ENCODE measurements at regions not wholly inside any gene's neighbourhood (a gene's known extent, or its start where the extent isn't known, plus 50 kb on each side); places are given as distances from the start of the nearest gene placed in this dataset.
"Not testable (repeated sequence)": the region's sequence is repeated elsewhere in the genome, so short reads cannot be mapped to it uniquely, and the experiment has no call there.

DNA sequence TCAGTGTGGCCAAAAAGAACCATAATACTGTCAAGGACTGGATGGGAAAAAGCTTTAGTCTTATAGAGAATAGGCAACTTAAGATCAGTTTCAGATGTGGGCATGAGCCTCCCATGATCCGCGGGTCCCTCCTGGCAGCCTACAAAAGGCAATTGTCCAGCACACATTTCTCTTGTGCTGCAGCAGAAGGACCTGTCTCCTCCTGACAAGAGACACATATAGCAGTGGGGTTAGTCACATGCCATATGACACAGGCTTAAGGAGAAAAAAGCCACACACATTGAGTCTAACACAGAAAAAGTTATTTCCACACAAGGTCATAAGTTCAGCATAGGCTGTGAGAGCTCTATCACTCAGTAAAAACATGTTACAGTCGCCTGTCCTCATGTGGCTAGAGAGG, 1378.7 kb upstream of the PRR20A start:
- no peak for FAIRE-seq

DNA sequence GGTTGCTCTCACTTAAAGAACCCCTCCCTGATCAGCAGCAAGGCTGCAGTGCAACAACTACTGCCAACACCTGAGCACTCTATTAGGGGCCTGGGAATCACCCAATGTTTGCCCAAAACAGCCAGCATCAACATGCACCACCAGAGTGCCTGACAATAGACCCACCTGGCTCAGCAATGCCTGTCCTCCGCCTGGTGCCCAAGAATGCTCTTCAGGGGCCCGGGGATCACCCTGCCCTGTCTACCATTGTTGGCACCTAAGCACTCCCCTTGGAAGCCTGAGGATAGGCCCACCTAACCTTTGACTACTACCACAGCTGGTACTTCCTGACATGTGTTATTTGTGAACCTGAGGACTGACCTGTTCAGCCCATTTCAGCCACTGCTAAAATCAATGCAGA, 1363.1 kb upstream of the PRR20A start:
- FAIRE-seq: no peak

DNA sequence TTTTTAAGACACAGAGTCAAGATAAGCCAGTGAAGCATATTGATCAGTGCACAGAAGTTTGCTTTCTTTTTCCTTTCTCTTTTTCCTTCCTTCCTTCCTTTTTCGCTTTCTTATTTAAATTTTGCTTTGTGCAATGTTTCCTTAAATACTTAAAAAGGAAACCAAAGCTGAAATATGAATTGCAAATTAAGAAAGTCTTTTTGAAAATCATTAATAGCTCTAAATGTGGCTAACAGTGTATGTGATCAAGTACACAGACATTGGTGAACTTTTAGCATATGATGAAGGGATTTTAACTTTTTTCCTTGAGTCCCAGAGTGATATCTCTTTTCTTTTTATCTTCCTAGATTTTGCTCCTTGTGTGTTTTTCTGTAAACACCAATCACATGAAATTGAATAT, 1356.9 kb upstream of the PRR20A start:
- no peak for FAIRE-seq

DNA sequence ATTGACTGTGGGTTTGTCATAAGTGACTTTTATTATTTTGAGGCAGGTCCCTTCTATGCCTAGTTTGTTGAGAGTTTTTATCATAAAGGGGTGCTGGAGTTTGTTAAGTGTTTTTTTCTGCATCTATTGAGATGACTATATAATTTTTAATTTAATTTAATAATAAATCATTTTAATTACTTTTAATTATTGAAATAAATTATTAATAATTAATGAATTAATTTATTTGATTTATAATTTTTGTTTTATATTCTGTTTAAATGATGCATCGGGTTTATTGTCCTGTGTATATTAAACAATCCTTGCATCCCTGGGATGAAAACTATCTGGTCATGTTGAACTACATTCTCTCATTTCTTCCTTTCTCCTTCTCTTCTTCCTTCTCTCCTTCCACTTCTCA, 1352.2 kb upstream of the PRR20A start:
- FAIRE-seq: no peak

DNA sequence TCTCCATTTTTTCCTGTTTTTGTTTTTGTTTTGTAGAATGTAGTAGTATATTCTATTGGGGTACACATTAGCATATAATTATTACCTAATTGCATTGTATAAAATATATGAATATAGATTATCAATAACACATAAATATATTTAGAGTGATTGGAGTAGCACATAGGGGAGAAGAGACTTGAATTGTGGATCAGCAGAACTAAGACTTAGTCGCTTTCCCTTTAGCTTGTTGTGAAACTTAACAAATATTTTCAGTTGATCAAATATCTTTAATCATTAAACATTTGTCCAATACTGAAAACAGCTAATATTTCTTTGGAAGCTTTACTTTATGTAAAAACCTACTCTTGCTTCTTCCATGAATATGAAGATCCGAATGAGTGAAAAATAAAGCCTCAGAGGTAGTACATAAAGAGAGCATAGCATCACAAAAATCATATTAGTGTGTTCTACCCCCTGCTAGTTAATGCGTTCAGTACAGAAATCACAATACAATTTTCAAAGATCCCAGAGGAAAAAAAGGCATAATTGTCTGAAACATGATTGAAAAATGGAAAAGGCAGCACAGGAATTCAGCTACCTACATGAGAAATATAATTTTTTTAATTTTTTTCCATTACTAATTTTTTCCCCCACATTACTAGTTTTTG, 1348.0 kb upstream of the PRR20A start:
- FAIRE-seq: no peak

DNA sequence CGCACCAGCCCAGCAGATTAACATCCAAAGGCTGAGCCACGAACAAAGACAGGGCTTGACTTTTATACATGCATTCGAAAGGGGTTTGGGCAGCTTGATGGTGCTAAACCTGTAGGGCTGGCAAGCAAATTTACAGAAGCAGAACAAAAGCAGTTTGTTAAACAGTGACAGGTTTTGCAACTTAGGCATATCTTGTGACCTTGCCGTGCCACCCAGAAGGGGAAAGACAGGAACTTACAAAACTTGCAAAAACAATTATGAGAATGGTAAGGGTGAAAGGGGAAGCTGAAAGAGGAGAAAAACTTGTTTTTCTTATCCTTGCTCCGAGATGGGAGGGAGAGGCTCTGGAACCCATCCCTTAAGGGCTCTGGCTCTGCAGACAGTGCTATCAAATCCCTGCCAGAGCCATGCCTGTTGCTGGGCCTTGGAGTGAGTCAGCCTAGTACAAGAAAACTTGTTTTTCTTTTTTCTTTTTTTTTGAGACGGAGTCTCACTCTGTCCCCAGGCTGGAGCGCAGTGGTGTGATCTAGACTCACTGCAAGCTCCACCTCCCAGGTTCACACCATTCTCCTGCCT, 1325.2 kb upstream of the PRR20A start:
- no peak for FAIRE-seq

- no peak for FAIRE-seq
These were observed 1323.6 kb upstream of the PRR20A start for GRCh38 chr13:55816976-55817601.

DNA sequence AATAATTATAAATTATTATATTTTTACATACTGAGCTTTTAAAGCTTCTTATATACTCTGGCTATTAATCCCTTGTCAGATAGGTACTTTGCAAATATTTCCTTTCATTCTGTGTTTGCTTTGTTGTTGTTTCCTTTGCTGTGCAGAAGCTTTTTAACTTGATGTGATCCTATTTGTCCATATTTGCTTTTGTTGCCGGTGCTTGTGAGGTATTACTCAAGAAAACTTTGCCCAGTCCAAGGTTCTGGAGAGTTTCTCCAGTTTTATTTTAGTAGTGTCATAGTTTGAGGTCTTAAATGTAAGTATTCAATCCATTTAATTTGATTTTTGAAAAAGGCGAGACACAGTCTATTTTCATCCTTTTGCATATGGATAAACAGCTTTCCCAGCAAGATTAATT, 1319.9 kb upstream of the PRR20A start:
- FAIRE-seq: no peak

- no peak for FAIRE-seq
These were observed 1271.1 kb upstream of the PRR20A start for GRCh38 chr13:55869648-55870047.

- FAIRE-seq: no peak
These were observed 1253.2 kb upstream of the PRR20A start for GRCh38 chr13:55887561-55887960.

DNA sequence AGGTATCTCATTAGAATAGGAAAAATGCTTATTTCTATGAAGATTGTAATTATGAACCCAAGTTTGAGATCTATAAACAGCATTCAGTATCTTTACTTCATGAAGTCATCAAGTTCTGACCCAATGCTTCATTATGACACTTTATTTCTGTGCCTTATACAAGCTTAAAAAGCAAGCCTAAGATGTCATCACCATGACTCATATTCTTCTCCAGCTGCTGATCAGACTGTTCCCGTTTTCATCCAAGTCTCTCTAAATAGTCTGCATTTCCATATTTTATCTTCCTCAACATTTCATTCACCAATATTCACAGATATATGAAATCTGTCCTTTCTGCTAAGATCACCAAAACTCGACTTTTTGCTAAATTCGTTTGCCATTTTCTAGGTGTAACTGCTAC, 1247.2 kb upstream of the PRR20A start:
- FAIRE-seq: no peak

GRCh38 chr13:55937180-55937579, 1203.5 kb upstream of the PRR20A start:
- no peak for FAIRE-seq

DNA sequence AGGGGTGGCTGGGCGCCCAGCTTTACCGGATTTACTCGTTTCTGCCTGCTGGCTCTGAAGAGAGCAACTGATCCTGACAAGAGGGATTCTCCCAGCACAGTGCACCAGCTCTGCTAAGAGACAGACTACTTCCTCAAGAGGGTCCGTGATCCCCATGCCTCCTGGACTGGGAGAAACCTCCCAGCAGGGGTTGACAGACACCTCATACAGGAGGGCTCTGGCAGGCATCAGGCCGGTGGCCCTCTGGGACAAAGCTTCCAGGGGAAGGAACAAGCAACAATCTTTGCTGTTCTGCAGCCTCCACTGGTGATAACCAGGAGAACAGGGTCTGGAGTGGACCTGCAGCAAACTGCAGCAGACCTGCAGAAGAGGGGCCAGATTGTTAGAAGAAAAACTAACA, 1192.5 kb upstream of the PRR20A start:
- FAIRE-seq: no peak

GRCh38 chr13:55963934-55964333, 1176.8 kb upstream of the PRR20A start:
- no peak for FAIRE-seq

- no peak for FAIRE-seq
These were observed 1173.7 kb upstream of the PRR20A start for GRCh38 chr13:55967055-55967454.

GRCh38 chr13:55977436-55977835, 1163.3 kb upstream of the PRR20A start:
- FAIRE-seq: no peak

DNA sequence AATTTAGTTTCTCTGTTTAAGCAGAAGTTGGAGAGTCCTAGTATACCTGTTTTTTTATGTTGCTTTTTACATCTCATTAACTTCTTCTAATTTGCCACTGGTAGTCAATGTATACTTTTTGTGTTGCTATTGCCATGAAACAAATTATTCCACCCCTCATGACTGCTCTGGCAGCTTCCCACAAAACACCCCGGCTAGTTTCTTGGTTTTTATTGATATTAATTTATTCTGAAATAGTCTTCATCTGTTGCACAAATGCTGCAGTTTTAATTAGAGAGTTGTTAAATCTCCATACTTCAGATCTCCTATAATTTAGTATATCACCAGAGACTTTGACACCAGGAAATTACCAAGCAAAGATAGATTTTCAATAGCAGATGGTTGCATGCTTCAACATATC, 1159.3 kb upstream of the PRR20A start:
- FAIRE-seq: no peak

- FAIRE-seq: not testable (repeated sequence)
These were observed 1156.7 kb upstream of the PRR20A start for GRCh38 chr13:55984026-55984425.

GRCh38 chr13:55990631-55991030, 1150.1 kb upstream of the PRR20A start:
- FAIRE-seq: no peak

DNA sequence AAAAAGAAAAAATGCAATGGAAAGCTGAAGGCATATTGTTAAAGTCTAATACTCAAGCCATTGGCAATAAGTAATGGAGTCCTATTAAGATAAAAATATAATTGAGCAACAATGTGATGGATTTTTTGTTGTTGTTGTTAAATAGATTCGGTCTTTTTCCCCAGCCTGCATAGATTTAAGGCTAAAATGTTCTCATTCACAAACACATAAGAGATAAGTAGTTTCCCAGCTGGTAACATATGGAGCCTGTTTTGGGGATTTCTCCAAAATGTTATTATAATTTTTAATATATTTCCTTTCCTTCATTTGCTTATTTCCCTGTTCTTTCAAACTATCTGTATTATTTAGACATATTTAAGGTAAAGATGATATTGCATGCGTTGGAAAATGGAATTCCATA, 1149.1 kb upstream of the PRR20A start:
- FAIRE-seq: no peak

- FAIRE-seq: no peak
These were observed 1148.6 kb upstream of the PRR20A start for GRCh38 chr13:55992145-55992544.

- FAIRE-seq: no peak
These were observed 1141.0 kb upstream of the PRR20A start for GRCh38 chr13:55999709-56000108.

GRCh38 chr13:56009418-56009817, 1131.3 kb upstream of the PRR20A start:
- no peak for FAIRE-seq

GRCh38 chr13:56012644-56013043, 1128.1 kb upstream of the PRR20A start:
- no peak for FAIRE-seq

DNA sequence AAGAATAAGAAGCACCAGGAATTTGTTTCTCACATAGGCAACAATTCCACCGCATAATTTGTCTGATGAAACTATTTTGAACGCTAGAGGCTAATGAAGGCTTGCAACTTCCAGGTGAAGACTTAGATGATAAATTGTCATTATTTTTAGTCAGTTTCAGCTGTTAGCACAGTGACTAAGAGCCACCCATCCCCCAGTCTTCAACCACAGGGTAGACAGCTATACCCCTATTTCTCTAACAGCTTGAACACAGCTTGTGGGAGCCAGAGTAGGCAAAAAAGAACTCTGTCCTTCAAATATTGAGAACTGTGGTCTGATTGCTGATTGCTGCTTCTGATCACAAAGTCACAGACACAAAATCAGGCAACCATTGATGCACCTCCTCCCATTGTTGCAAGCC, 1124.8 kb upstream of the PRR20A start:
- FAIRE-seq: no peak

Measured in TTC549 (cell line).